ENCODE measurements at regions not wholly inside any gene's neighbourhood (a gene's known extent, or its start where the extent isn't known, plus 50 kb on each side); places are given as distances from the start of the nearest gene placed in this dataset.

- TF ChIP-seq CTCF (conservative IDR thresholded peaks at IDR 0.05 in 1 of 2, IDR thresholded peaks at IDR 0.05 in 1 of 2; ENCODE audit: low read depth in 1 of 2, low read length in 2 of 2) (no peak), EZH2 (IDR thresholded peaks at IDR 0.05; ENCODE audit: low read length, missing control alignments) (no peak)
These were observed 1239.0 kb downstream of the SLC16A7 start for GRCh38 chr12:60834806-60835205.

Data from fibroblast of lung (primary cell).